GM12874 (cell line): ENCODE measurements at regions not wholly inside any gene's neighbourhood (a gene's known extent, or its start where the extent isn't known, plus 50 kb on each side); places are given as distances from the start of the nearest gene placed in this dataset.

Source experiments
- CTCF ChIP-seq: IDR thresholded peaks from 2 replicates; pipeline ENCODE4 v1.5.1; 2011; ENCODE audit warnings: low read depth, mild to moderate bottlenecking, control low read depth, low read length, moderate library complexity; ENCODE audit not compliant: insufficient read depth

GRCh38 chrX:15017491-15017890 lies 144.3 kb downstream of the MOSPD2 start:
- no peak for TF ChIP-seq CTCF

GRCh38 chrX:15016051-15016450 lies 142.8 kb downstream of the MOSPD2 start:
- TF ChIP-seq CTCF, result no peak

- no peak for TF ChIP-seq CTCF
Observed at GRCh38 chrX:15014281-15014680, 141.1 kb downstream of the MOSPD2 start.

- no peak for TF ChIP-seq CTCF
Observed at GRCh38 chrX:15013461-15013860, 140.2 kb downstream of the MOSPD2 start.

- TF ChIP-seq CTCF, result no peak
Observed at GRCh38 chrX:14997271-14997670, 124.0 kb downstream of the MOSPD2 start.
